H1 (cell line): ENCODE measurements at regions not wholly inside any gene's neighbourhood (a gene's known extent, or its start where the extent isn't known, plus 50 kb on each side); places are given as distances from the start of the nearest gene placed in this dataset.

Experiments used
- CHD2 ChIP-seq: IDR thresholded peaks from 2 replicates; pipeline ENCODE4 v1.6.1; 2012; ENCODE audit warnings: low read length, improper control_type of control experiment
- FOSL1 ChIP-seq: IDR thresholded peaks from 2 replicates; pipeline ENCODE4 v1.6.1; 2011; ENCODE audit warnings: mild to moderate bottlenecking, low read depth, low read length, moderate library complexity; ENCODE audit not compliant: insufficient read depth
- GABPA ChIP-seq: IDR thresholded peaks from 2 replicates; pipeline ENCODE4 v1.6.1; 2011; ENCODE audit warnings: mild to moderate bottlenecking, low read length, moderate library complexity, borderline replicate concordance; ENCODE audit not compliant: insufficient read depth
- NANOG ChIP-seq: IDR thresholded peaks from 2 replicates; pipeline ENCODE4 v1.6.1; 2011; ENCODE audit warnings: low read length, low read depth, mild to moderate bottlenecking, inconsistent platforms; ENCODE audit not compliant: insufficient read depth, poor library complexity, severe bottlenecking
- RNF2 ChIP-seq: fragments of 200-900, 300-1000 bp; sonication (generic); IDR thresholded peaks from 2 replicates; pipeline ENCODE4 v1.7.1; 2016; ENCODE audit warnings: borderline replicate concordance, low read depth, mild to moderate bottlenecking, antibody characterized with exemption, low read length; ENCODE audit not compliant: poor library complexity, severe bottlenecking; ENCODE audit errors: missing control alignments
- SIN3A ChIP-seq, 2 experiments: IDR thresholded peaks in 1 of 2; conservative IDR thresholded peaks in 1 of 2; 2 replicates each; pipeline ENCODE4 v1.6.1; 2011 to 2012; ENCODE audit warnings: low read length in 2 of 2, improper control_type of control experiment in 1 of 2, low read depth in 1 of 2, mild to moderate bottlenecking in 1 of 2
- SIRT6 ChIP-seq: IDR thresholded peaks from one replicate; pipeline ENCODE4 v1.7.1; 2012; ENCODE audit warnings: low read length, inconsistent platforms
- TBP ChIP-seq: IDR thresholded peaks from 2 replicates; pipeline ENCODE4 v1.6.1; 2011; ENCODE audit warnings: low read depth, low read length, improper control_type of control experiment
- TCF12 ChIP-seq: IDR thresholded peaks from 2 replicates; pipeline ENCODE4 v1.6.1; 2011; ENCODE audit warnings: low read depth, mild to moderate bottlenecking, low read length

- TF ChIP-seq CHD2 (no peak), NANOG (no peak), SIN3A (conservative IDR thresholded peaks at IDR 0.05 in 1 of 2, IDR thresholded peaks at IDR 0.05 in 1 of 2; ENCODE audit: low read depth in 1 of 2, low read length in 2 of 2) (no peak), RNF2 (no peak), SIRT6 (no peak), FOSL1 (no peak), TCF12 (no peak), TBP (no peak), GABPA (no peak)
Measured at GRCh38 chr4:181147416-181147951, 1095.7 kb upstream of the TENM3 start (continued).
